Stimulated activated CD8-positive, alpha-beta memory T cell treated with anti-CD3 and anti-CD28 coated beads, Interleukin-4, amount 100 ng/mL, for 48 hours (primary cell): ENCODE measurements at regions not wholly inside any gene's neighbourhood (a gene's known extent, or its start where the extent isn't known, plus 50 kb on each side); places are given as distances from the start of the nearest gene placed in this dataset.
"Not testable (repeated sequence)": the region's sequence is repeated elsewhere in the genome, so short reads cannot be mapped to it uniquely, and the experiment has no call there.

Experiments
- DNase-seq: peaks from one replicate; pipeline ENCODE4 v3.0.0-alpha.2; 2020

DNA sequence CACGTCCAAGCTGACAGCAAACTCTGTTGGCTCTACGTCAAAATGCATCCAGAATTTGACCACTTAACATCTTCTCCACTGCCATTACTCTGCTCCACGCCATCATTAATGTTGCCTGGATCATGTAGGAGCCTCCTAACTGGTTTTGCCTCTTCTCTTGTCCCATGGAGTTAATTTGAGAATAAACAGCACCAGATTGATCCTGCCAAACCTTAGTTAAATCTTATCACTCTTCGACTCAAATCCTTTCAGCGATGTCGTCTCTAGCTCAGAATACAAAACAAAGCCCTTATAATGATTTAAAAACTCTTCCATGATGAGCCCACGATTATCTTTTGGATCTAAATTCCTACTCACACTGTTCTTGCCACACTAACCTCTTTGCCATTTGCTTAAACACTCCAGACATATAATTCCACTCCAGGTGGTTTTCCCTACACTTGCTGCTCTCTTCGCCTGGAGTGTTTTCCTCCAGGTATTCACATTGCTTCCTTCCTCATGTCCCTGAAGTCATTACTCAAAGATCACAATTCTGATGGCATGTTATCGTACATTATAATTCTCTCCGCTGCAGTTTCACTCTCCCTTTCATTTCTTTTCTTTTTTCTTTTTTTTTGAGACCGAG lies 90.7 kb upstream of the KCNK2 start:
- DNase-seq, result no peak

DNA sequence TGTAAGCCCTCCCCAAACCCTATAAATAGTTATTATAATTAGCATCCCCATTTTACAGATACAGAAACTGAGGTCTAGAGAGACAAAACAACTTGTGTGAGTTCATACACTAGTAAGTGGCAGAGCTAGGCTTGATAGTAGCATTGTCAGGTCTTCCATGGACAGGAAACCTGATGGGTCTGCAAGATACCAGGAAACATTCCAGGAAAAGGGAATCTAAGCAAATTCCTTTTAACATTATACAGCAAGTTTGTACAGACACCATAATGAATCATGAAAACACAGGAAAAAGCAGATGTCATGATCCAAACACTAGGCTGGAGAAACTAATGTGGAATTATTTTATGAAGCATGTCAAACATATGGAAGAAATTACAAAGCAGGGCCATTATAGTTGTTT lies 89.1 kb upstream of the KCNK2 start:
- DNase-seq, result no peak

- DNase-seq, result no peak
Observed at GRCh38 chr1:214997685-214998084, 84.9 kb upstream of the KCNK2 start.

GRCh38 chr1:215001419-215002021 lies 81.0 kb upstream of the KCNK2 start:
- DNase-seq, result no peak

DNA sequence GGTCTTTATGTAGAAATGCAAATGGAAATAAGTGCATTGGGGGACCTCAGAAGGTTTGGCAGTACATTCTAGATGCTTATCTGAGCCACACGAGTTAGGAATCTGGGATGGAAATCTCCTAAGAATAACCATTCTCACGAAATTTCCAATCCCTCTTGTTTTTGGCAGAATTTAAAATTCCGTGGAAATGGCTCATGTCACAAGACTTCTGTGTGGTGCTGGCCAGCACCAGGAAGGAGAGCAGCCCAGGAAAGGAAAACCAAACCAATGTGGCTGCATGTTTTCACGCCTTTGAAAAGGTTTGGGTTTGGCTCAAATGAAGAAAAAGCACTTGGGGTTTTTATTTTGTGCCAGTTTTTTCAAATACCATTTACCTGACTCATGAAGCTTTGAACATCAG lies 80.1 kb upstream of the KCNK2 start:
- no peak for DNase-seq

- no peak for DNase-seq
Observed at GRCh38 chr1:215003686-215004085, 78.9 kb upstream of the KCNK2 start.

- DNase-seq, result no peak
Observed at GRCh38 chr1:215004121-215004827, 78.3 kb upstream of the KCNK2 start.

GRCh38 chr1:215005078-215005477 lies 77.5 kb upstream of the KCNK2 start:
- DNase-seq, result no peak

DNA sequence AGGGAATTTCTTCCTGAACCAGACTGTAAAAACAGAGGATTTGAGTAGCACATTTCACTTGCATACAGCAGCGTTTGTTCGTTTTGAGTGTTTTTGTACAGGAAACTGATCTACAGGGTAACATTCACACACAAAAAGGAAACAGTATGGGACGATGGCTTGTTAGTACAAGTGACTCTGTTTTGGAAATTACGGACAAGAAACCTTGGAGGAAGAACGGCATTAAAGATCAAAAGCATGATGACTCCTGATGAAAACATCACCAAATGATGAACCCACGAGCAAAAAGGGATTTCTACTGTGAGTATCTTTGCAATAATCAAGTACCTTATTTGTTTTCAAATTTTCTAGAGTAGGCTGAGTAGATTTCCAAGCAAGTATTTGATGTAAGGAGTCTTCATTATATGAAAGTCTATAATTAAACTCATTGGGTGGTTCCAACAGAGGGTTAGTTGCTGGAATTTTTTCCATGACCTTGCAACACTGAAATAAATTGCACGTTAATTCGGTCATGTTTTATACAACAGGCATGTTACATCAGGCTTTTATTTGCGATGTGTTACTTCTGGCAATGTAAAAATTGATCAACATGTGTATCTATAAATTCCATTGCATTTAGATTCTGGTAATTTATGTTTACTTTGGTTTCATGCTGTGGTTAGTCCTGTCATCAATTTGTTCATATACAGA lies 76.7 kb upstream of the KCNK2 start:
- no peak for DNase-seq

- DNase-seq, result no peak
Observed at GRCh38 chr1:215007880-215008279, 74.7 kb upstream of the KCNK2 start.

- DNase-seq, result no peak
Observed at GRCh38 chr1:215018555-215018954, 64.0 kb upstream of the KCNK2 start.

- DNase-seq, result no peak
Observed at GRCh38 chr1:215022204-215022603, 60.3 kb upstream of the KCNK2 start.

- no peak for DNase-seq
Observed at GRCh38 chr1:215022741-215023141, 59.8 kb upstream of the KCNK2 start.

GRCh38 chr1:215023155-215023832 lies 59.2 kb upstream of the KCNK2 start:
- DNase-seq, result no peak

DNA sequence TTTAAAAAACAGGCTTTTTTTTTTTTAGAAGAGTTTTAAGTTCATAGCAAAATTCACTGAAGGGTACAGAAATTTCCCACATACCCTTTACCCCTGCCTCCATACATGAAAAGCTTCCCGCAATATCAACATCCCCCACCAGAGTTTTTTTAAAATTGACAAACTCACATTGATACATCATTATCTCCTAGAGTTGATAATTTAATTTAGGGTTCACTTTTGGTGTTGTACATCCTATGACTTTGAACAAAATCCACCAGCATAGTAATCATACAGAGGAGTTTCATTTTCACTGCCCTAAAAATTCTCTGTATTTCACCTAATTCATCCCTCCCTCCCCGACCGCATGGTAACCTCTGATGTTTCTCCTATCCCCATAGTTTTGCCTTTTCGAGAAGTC lies 53.6 kb upstream of the KCNK2 start:
- no peak for DNase-seq

DNA sequence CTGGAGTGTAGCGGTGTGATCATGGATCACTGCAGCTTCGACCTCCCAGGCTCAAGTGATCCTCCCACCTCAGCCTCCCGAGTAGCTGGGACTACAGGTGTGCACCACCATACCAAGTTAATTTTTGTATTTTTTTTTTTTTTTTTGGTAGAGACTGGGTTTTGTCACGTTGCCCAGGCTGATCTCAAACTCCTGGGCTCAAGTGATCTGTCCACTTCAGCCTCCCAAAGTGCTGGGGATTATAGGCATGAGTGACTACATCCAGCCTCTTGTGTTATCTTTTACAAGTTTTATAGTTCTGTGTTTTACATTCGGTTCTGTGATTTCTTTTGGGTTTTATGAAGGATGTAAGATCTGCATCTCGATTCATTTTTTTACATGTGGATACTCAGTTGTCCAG lies 52.0 kb upstream of the KCNK2 start:
- DNase-seq, result not testable (repeated sequence)

GRCh38 chr1:215031392-215031791 lies 51.1 kb upstream of the KCNK2 start:
- DNase-seq, result no peak
